ENCODE measurements at regions not wholly inside any gene's neighbourhood (a gene's known extent, or its start where the extent isn't known, plus 50 kb on each side); places are given as distances from the start of the nearest gene placed in this dataset.
"Not testable (repeated sequence)": the region's sequence is repeated elsewhere in the genome, so short reads cannot be mapped to it uniquely, and the experiment has no call there.

DNA sequence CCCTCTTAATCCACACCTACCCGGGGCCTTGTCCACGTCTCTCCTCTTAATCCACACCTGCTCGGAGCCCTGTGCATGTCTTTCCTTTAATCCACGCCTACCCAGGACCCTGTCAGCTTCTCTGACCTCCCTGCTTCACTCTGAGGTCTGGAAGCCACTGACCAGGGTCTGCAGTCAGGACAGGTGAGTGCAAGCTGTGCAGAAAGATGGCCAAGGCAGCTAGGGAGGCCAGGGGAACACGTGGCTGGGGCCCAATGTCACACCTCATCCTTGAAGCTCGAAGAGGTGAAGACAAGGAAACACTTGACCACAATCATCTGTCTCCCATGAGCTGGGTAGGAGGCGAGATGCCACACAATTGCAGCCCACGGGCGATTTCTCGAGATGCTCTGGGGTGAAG, 1516.9 kb downstream of the BRD1 start:
- no peak for DNase-seq

DNA sequence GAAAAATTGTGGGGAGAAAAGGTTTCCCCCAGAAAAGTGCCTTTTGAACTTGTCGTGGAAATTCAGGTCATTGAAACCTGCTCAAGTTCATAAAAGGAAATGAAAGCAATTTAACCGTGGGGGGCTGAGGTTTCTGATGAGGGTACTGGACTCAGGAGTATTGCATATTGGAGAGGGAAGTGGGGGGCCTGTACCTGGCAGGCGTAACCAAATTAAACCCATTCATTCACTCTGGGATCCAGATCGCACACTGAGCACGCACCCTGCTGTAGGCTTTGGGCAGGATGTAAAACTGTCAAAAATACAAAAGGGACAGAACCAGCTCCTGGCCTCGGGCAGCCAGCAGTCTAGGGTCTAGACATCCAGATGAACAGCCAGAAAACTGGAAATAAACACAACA, 1517.4 kb downstream of the BRD1 start:
- no peak for DNase-seq

- no peak for DNase-seq
These were observed 1517.8 kb downstream of the BRD1 start for GRCh38 chr22:48309836-48310235.

DNA sequence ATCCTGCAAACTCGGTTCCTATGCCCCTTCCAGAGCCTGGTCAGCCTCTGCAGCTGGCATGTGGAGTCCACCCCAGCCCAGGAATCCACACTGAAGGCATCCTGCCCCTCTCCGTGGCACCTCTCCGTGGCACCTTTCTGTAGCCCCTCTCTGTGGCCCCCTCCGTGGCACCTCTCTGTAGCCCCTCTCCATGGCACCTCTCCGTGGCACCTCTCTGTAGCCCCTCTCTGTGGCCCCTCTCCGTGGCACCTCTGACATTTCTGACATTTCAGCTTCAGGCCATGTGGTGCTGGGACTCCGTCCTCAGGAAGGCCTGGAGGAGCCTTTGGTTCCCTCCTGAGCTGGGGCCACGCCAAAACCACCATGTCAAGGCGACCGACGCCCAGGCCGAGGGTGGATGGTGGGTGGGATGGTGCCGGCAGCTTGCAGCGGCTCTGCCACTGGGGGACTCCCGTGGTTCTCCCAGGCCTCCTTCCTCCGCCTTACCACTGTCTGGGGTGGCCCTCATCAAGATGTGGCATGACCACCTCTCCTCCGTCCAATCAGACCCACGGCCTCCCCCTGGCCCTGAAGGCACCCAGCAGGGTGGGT, 1518.5 kb downstream of the BRD1 start:
- DNase-seq = no peak

DNA sequence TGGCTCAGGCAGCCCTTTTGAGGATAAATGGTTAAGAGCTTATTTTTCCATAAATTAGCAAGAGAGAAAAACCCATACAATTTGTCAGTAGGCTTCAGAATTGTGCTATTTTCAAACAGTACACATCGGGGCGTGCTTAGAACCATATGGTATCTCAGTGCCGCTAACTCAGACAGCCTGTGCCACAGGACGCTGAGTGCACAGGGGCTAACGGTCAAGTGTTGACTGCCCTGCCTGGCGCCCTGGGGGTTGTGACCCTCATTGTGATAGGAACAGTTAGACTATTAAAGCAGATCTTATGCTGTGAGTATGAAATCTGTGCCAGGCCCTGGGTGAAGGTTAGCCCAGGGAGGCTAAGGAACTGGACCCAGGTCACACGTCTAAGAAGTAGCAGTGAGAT, 1519.7 kb downstream of the BRD1 start:
- DNase-seq = no peak

GRCh38 chr22:48306785-48307510, 1520.7 kb downstream of the BRD1 start:
- DNase-seq = no peak

- DNase-seq = no peak
These were observed 1521.4 kb downstream of the BRD1 start for GRCh38 chr22:48306284-48306683.

GRCh38 chr22:48305726-48306235, 1521.9 kb downstream of the BRD1 start:
- no peak for DNase-seq

DNA sequence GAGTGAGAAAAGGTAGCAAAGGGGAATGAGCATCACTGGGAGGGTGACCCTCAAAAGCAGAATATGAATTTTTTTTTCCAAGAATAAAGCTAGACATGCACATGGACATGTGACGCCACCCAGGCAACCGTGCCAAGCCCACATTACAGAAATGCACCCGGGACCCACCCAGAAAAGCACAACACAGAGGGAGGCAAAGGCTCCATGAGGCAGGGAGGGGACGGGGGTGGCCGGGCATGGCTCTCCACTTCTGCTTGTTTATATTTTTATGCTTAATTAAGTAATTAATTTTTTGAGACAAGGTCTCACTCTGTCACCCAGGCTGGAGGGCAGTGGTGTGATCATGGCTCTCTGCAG, 1524.3 kb downstream of the BRD1 start:
- no peak for DNase-seq

GRCh38 chr22:48302657-48303368, 1524.9 kb downstream of the BRD1 start:
- no peak for DNase-seq

DNA sequence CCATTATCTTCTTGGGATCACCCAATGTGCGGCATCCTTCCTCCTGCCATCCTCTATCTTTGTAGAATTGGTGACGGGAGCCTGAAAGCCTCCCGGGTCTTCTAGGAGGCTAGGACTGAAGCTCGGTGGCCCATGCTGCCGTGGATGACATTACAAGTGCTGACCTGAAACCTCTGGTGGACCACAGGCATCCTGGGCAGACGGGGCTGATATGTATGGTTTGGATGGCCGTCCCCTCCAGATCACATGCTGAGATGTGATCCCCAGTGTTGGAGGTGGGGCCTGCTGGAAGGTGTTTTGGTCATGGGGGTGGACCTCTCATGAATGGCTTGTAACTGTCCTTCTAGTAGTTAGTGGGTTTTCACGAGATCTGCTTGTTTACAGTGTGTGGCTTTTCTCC, 1525.8 kb downstream of the BRD1 start:
- no peak for DNase-seq

GRCh38 chr22:48301421-48301820, 1526.3 kb downstream of the BRD1 start:
- DNase-seq = no peak

DNA sequence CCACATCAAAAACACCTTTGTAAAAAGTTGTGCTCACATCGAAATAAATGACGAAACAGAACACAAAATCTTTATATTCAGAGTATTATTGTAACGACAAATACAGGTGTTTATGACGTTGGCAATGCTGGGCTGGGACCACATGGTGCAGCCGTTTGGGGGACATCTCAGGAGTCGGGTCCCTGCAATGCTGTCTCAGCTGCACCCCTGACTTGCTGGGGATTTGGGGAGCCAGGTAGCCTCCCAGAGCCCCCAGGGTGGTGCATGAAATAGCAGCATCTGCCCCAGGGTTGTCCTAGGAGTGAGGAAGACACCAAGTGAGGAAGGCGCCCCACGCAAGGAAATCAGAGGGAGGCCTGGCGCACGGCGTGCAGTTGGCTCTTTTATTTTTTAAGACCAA, 1526.8 kb downstream of the BRD1 start:
- no peak for DNase-seq

DNA sequence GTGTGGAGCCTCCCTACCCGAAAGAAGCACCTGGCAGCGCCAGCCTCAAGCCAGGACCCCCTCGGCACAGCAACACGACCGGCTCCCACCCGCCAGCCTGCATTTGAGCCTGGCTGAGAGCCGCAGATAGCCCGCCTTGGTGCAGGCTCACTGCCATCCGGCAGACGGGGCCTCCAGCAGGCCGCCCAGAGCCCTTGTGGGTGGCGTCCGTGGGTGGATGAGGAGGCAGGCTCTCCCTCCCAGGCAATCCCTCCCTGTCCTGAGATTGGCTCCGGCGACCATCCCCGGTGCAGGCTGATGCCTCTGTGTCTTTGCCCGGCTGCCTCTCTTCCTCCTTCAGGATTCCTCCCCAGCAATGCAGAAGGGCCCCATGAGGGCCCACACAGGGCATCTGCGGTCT, 1527.9 kb downstream of the BRD1 start:
- no peak for DNase-seq

GRCh38 chr22:48299124-48299523, 1528.5 kb downstream of the BRD1 start:
- DNase-seq = no peak

GRCh38 chr22:48297296-48297695, 1530.4 kb downstream of the BRD1 start:
- peak; percentile 0 to 18 for DNase-seq

DNA sequence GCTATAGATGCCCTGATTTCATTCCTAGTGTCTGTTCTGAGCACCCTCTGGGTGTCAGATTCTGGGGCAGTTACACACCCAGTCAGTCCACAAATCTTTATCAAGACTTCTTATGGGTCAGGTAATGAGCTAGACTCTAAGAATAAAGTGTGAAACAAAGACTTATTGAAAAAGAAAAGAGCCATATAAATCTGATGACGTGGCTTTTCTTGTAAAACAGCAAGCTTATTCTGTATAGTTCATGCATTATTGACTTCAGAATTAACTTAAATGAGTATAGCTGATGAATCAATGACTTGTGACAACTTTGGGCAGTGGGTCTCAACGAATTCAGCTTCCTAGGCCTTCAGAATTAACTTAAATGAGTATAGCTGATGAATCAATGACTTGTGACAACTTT, 1527.5 kb downstream of the TBC1D22A start:
- DNase-seq = not testable (repeated sequence)

DNA sequence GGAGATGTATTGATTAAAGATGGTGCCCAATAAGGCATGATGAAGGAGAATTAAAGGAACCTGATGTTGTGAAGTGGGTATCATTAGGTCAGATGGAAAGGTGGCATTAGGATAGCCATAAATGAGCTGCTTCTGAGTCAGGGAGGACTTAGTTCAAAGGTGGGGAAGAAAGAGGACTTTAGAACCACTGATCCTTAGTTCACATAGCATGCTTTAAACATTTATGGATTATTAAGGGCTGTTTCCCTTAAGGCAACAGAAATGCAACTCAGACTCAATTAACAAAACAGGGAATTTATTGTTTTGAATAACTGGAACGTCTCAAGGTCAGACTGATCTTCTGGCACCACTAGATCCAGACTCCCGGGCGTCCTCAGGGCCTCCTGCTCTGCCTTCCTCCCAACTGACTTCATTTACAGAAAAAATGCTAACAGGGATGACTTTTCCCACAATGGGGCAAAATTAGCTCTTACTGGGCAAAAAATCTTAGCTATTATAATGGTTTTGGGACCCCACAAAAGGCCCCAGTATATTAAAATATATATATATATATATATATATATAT, 1526.0 kb downstream of the TBC1D22A start:
- DNase-seq = no peak

DNA sequence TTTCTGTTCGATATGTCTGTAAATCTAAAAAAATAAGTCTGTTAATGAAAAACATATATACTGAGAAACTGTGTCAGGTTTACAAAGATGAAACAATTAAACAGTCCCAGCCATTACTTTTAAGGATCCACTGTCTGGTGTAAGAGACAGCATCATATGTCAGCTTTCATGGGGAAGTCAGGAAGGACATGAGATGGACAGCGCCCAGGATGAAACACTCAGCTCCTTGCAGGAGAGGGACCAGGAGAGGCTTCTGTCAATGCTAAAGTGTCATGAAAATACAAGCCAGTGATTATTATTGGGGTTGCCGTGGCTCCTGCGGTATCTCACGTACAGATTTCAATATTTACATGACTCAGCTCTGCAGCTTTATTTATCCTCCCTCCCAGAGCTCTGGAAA, 1524.6 kb downstream of the TBC1D22A start:
- no peak for DNase-seq

- no peak for DNase-seq
These were observed 1522.2 kb downstream of the TBC1D22A start for GRCh38 chr22:48284671-48285070.

GRCh38 chr22:48282804-48283203, 1520.4 kb downstream of the TBC1D22A start:
- DNase-seq = no peak

GRCh38 chr22:48279461-48279756, 1517.0 kb downstream of the TBC1D22A start:
- no peak for DNase-seq

GRCh38 chr22:48278620-48279460, 1516.4 kb downstream of the TBC1D22A start:
- no peak for DNase-seq

Measured in inflammatory macrophage treated with lipopolysaccharide for 1 hour (primary cell).